Nephron (organoid): ENCODE measurements at regions not wholly inside any gene's neighbourhood (a gene's known extent, or its start where the extent isn't known, plus 50 kb on each side); places are given as distances from the start of the nearest gene placed in this dataset.

Experiments
- H3K27ac Mint-ChIP-seq, 3 experiments: 2 replicates each; pipeline ENCODE4 v1.8.0; 2020; ENCODE audit warnings: mixed read lengths in 3 of 3, mild to moderate bottlenecking in 2 of 3, moderate library complexity in 1 of 3
- H3K27me3 Mint-ChIP-seq: 2 replicates; pipeline ENCODE4 v1.8.0; 2021; ENCODE audit warnings: low read depth, mild to moderate bottlenecking, moderate library complexity, mixed read lengths
- H3K36me3 Mint-ChIP-seq: 2 replicates; pipeline ENCODE4 v1.8.0; 2020; ENCODE audit warnings: low read depth, mixed read lengths
- H3K4me1 Mint-ChIP-seq: 2 replicates; pipeline ENCODE4 v1.8.0; 2020; ENCODE audit warnings: mixed read lengths
- H3K4me3 Mint-ChIP-seq, 3 experiments: 2 replicates each; pipeline ENCODE4 v1.8.0; 2020; ENCODE audit warnings: mild to moderate bottlenecking in 3 of 3, mixed read lengths in 3 of 3, moderate library complexity in 2 of 3
- H3K9me3 Mint-ChIP-seq: 2 replicates; pipeline ENCODE4 v1.8.0; 2020; ENCODE audit warnings: mixed read lengths
- CTCF ChIP-seq, 3 experiments: fragments of 200-600 bp; sonication (generic); IDR thresholded peaks; one replicate each; pipeline ENCODE4 v1.5.0; 2021; ENCODE audit warnings: antibody characterized with exemption in 3 of 3; ENCODE audit not compliant: unreplicated experiment in 3 of 3

GRCh38 chr6:126792340-126793085, 326.0 kb upstream of the RSPO3 start:
- H3K9me3 Mint-ChIP-seq = no peaks in the 10 kb centered on the region

GRCh38 chr6:126795161-126795560, 323.3 kb upstream of the RSPO3 start:
- Mint-ChIP-seq H3K27me3 (no peaks in the 10 kb centered on the region), H3K4me1 (no peaks in the 10 kb centered on the region), H3K4me3 (no peak overlapping the region), H3K9me3 (no peaks in the 10 kb centered on the region), H3K36me3 (no peaks in the 10 kb centered on the region), H3K27ac (no peak overlapping the region)
- TF ChIP-seq CTCF (IDR thresholded peaks at IDR 0.05; ENCODE audit: unreplicated experiment in 3 of 3) = no peak

More at GRCh38 chr6:126792340-126793085, 326.0 kb upstream of the RSPO3 start:
- TF ChIP-seq CTCF (IDR thresholded peaks at IDR 0.05; ENCODE audit: unreplicated experiment in 3 of 3) = no peak
- Mint-ChIP-seq H3K36me3 (no peaks in the 10 kb centered on the region), H3K4me3 (no peak overlapping the region), H3K27ac (peak overlapping the region in 1 of 3 experiments; percentile 77), H3K27me3 (no peaks in the 10 kb centered on the region), H3K4me1 (peaks cover 19% of the 10 kb centered on the region)

GRCh38 chr6:126797981-126798380, 320.5 kb upstream of the RSPO3 start:
- no peaks in the 10 kb centered on the region for H3K27me3 Mint-ChIP-seq
- H3K4me1 Mint-ChIP-seq = no peaks in the 10 kb centered on the region
- H3K36me3 Mint-ChIP-seq = no peaks in the 10 kb centered on the region
- peak overlapping the region in 1 of 3 experiments; percentile 31 for H3K27ac Mint-ChIP-seq
- no peak overlapping the region for H3K4me3 Mint-ChIP-seq
- no peaks in the 10 kb centered on the region for H3K9me3 Mint-ChIP-seq
- no peak for TF ChIP-seq CTCF (IDR thresholded peaks at IDR 0.05; ENCODE audit: unreplicated experiment in 3 of 3)

- H3K4me1 Mint-ChIP-seq = peaks cover 23% of the 10 kb centered on the region
- TF ChIP-seq CTCF (IDR thresholded peaks at IDR 0.05; ENCODE audit: unreplicated experiment in 3 of 3) = no peak
- no peaks in the 10 kb centered on the region for H3K36me3 Mint-ChIP-seq
- no peaks in the 10 kb centered on the region for H3K9me3 Mint-ChIP-seq
- peak overlapping the region in 1 of 3 experiments; percentile 31 for H3K27ac Mint-ChIP-seq
- H3K4me3 Mint-ChIP-seq = no peak overlapping the region
- no peaks in the 10 kb centered on the region for H3K27me3 Mint-ChIP-seq
Measured at GRCh38 chr6:126803769-126804168, 314.7 kb upstream of the RSPO3 start.

GRCh38 chr6:126804332-126805064, 314.0 kb upstream of the RSPO3 start:
- Mint-ChIP-seq H3K4me3 (no peak overlapping the region), H3K27me3 (no peaks in the 10 kb centered on the region), H3K27ac (peak overlapping the region in 2 of 3 experiments; percentile 31 to 76), H3K4me1 (peaks cover 23% of the 10 kb centered on the region), H3K36me3 (no peaks in the 10 kb centered on the region), H3K9me3 (no peaks in the 10 kb centered on the region)
- TF ChIP-seq CTCF (IDR thresholded peaks at IDR 0.05; ENCODE audit: unreplicated experiment in 3 of 3) = peak; percentile 64 to 76 (median 66)
